GM23248 (cell line): ENCODE measurements at regions not wholly inside any gene's neighbourhood (a gene's known extent, or its start where the extent isn't known, plus 50 kb on each side); places are given as distances from the start of the nearest gene placed in this dataset.

Experiments used
- DNase-seq: peaks from one replicate; pipeline ENCODE4 v3.0.0-alpha.2; 2015
- H2AFZ ChIP-seq: fragments of 200-600 bp; sonication (generic); 2 replicates; pipeline ENCODE4 v1.6.1; 2016; ENCODE audit warnings: antibody characterized with exemption
- H3F3A ChIP-seq: fragments of 200-600 bp; sonication (generic); 2 replicates; pipeline ENCODE4 v1.6.1; 2016; ENCODE audit warnings: mild to moderate bottlenecking, antibody characterized with exemption, mixed run types; ENCODE audit not compliant: insufficient read depth
- H3K27ac ChIP-seq: fragments of 200-600 bp; sonication (generic); 2 replicates; pipeline ENCODE4 v1.5.1; 2016; ENCODE audit warnings: mild to moderate bottlenecking
- H3K27me3 ChIP-seq: fragments of 200-600 bp; sonication (generic); replicated peaks from 2 replicates; pipeline ENCODE4 v1.6.1; 2016; ENCODE audit warnings: mild to moderate bottlenecking; ENCODE audit not compliant: insufficient read depth
- H3K36me3 ChIP-seq: fragments of 200-600 bp; sonication (generic); 2 replicates; pipeline ENCODE4 v1.6.1; 2016; ENCODE audit warnings: low read depth, mild to moderate bottlenecking
- H3K4me1 ChIP-seq: fragments of 200-600 bp; sonication (generic); 2 replicates; pipeline ENCODE4 v1.6.1; 2016; ENCODE audit warnings: mild to moderate bottlenecking; ENCODE audit not compliant: insufficient read depth
- H3K4me2 ChIP-seq: fragments of 200-600 bp; sonication (generic); one replicate; pipeline ENCODE4 v1.6.1; 2016; ENCODE audit warnings: mild to moderate bottlenecking; ENCODE audit not compliant: unreplicated experiment
- H3K4me3 ChIP-seq: fragments of 200-600 bp; sonication (generic); 2 replicates; pipeline ENCODE4 v1.5.1; 2016; ENCODE audit warnings: mild to moderate bottlenecking
- H3K79me2 ChIP-seq: fragments of 200-600 bp; sonication (generic); 2 replicates; pipeline ENCODE4 v1.6.1; 2016; ENCODE audit warnings: mild to moderate bottlenecking; ENCODE audit not compliant: insufficient read depth
- H3K9ac ChIP-seq: fragments of 200-600 bp; sonication (generic); 2 replicates; pipeline ENCODE4 v1.6.1; 2016; ENCODE audit warnings: mild to moderate bottlenecking
- H3K9me2 ChIP-seq: fragments of 200-600 bp; sonication (generic); 2 replicates; pipeline ENCODE4 v1.6.1; 2016; ENCODE audit warnings: mixed run types, mild to moderate bottlenecking, moderate library complexity; ENCODE audit not compliant: insufficient read depth
- H3K9me3 ChIP-seq: fragments of 200-600 bp; sonication (generic); one replicate; pipeline ENCODE4 v1.6.1; 2017; ENCODE audit warnings: low read depth
- H4K20me1 ChIP-seq: fragments of 200-600 bp; sonication (generic); 2 replicates; pipeline ENCODE4 v1.6.0; 2016; ENCODE audit not compliant: insufficient read depth
- EZH2 ChIP-seq: fragments of 200-600 bp; sonication (generic); IDR thresholded peaks from 2 replicates; pipeline ENCODE4 v1.6.1; 2018; ENCODE audit warnings: antibody characterized with exemption, mild to moderate bottlenecking; ENCODE audit not compliant: insufficient read depth, poor library complexity, severe bottlenecking
- EZH2phosphoT487 ChIP-seq: fragments of 200-600 bp; sonication (generic); IDR thresholded peaks from 2 replicates; pipeline ENCODE4 v1.6.1; 2018; ENCODE audit warnings: antibody characterized with exemption, moderate library complexity, mild to moderate bottlenecking, low read depth; ENCODE audit not compliant: insufficient read depth
- WGBS, 2 experiments: methylation state at CpG; one replicate each; pipeline ENCODE4 v1.1.6; 2015 to 2017; ENCODE audit warnings: low lambda C conversion rate in 2 of 2, low coverage in 1 of 2; ENCODE audit errors: missing lambda C conversion rate in 2 of 2; 5-methylcytosine and 5-hydroxymethylcytosine counted together
- in situ Hi-C: fragments of 300-500 bp; cut with MboI; formaldehyde crosslinking; loops from 2 replicates; pipeline ENCODE4 v1.15.0; 2020

- no peak overlapping the region for H3K4me2 ChIP-seq
- H3K27me3 ChIP-seq: no peaks in the 10 kb centered on the region
- no peak for TF ChIP-seq EZH2phosphoT487
- no peak for TF ChIP-seq EZH2
- H3K4me1 ChIP-seq: no peaks in the 10 kb centered on the region
- no peaks in the 10 kb centered on the region for H3F3A ChIP-seq
- H3K9me2 ChIP-seq: no peaks in the 10 kb centered on the region
- H3K4me3 ChIP-seq: no peak overlapping the region
- 95% methylated on average over 1 of the region's 1 CpG for WGBS, 2 experiments
- no peak overlapping the region for H3K9ac ChIP-seq
- H3K36me3 ChIP-seq: no peaks in the 10 kb centered on the region
- no peaks in the 10 kb centered on the region for H3K9me3 ChIP-seq
- no peak for DNase-seq
- H3K27ac ChIP-seq: no peak overlapping the region
- H3K79me2 ChIP-seq: no peaks in the 10 kb centered on the region
- H2AFZ ChIP-seq: no peak overlapping the region
- in situ Hi-C loops: no loop called here
- no peaks in the 10 kb centered on the region for H4K20me1 ChIP-seq
Measured at GRCh38 chr10:43773736-43774135, 125.1 kb upstream of the ZNF32 start.

- Histone ChIP-seq H3K79me2 (no peaks in the 10 kb centered on the region), H3K27me3 (no peaks in the 10 kb centered on the region), H4K20me1 (no peaks in the 10 kb centered on the region), H3K4me3 (no peak overlapping the region), H3K9ac (no peak overlapping the region), H3K4me2 (no peak overlapping the region), H3K36me3 (no peaks in the 10 kb centered on the region), H2AFZ (no peak overlapping the region), H3K4me1 (no peaks in the 10 kb centered on the region), H3K27ac (no peak overlapping the region), H3K9me3 (no peaks in the 10 kb centered on the region), H3K9me2 (no peaks in the 10 kb centered on the region), H3F3A (no peaks in the 10 kb centered on the region)
- in situ Hi-C loops: no loop called here
- DNase-seq: no peak
- TF ChIP-seq EZH2 (no peak), EZH2phosphoT487 (no peak)
- WGBS, 2 experiments: 46 to 54% methylated on average over 2 of the region's 2 CpGs
Measured at GRCh38 chr10:43772171-43772570, 123.5 kb upstream of the ZNF32 start.

- DNase-seq: no peak
- TF ChIP-seq EZH2phosphoT487 (no peak), EZH2 (no peak)
- Histone ChIP-seq H3K27ac (no peak overlapping the region), H3K79me2 (no peaks in the 10 kb centered on the region), H3K4me3 (no peak overlapping the region), H3K9me3 (no peaks in the 10 kb centered on the region), H3K4me1 (no peaks in the 10 kb centered on the region), H3K9ac (no peak overlapping the region), H3K36me3 (no peaks in the 10 kb centered on the region), H2AFZ (no peak overlapping the region), H3K4me2 (no peak overlapping the region), H4K20me1 (no peaks in the 10 kb centered on the region), H3F3A (no peaks in the 10 kb centered on the region), H3K9me2 (no peaks in the 10 kb centered on the region), H3K27me3 (no peaks in the 10 kb centered on the region)
- WGBS, 2 experiments: 88 to 93% methylated on average over 2 of the region's 2 CpGs
- in situ Hi-C loops: no loop called here
Measured at GRCh38 chr10:43771675-43772074, 123.0 kb upstream of the ZNF32 start.

GRCh38 chr10:43765516-43765915 lies 116.8 kb upstream of the ZNF32 start:
- Histone ChIP-seq H4K20me1 (no peaks in the 10 kb centered on the region), H3K4me3 (no peak overlapping the region), H3K4me2 (no peak overlapping the region), H3K9ac (no peak overlapping the region), H3K27ac (no peak overlapping the region), H3K9me2 (no peaks in the 10 kb centered on the region), H3K36me3 (no peaks in the 10 kb centered on the region), H2AFZ (no peak overlapping the region), H3F3A (no peaks in the 10 kb centered on the region), H3K79me2 (no peaks in the 10 kb centered on the region), H3K27me3 (no peaks in the 10 kb centered on the region), H3K4me1 (no peaks in the 10 kb centered on the region), H3K9me3 (no peaks in the 10 kb centered on the region)
- DNase-seq: no peak
- TF ChIP-seq EZH2phosphoT487 (no peak), EZH2 (no peak)
- in situ Hi-C loops: no loop called here
- 87 to 90% methylated on average over 2 of the region's 2 CpGs for WGBS, 2 experiments

- H3K4me3 ChIP-seq: no peak overlapping the region
- TF ChIP-seq EZH2 (no peak), EZH2phosphoT487 (no peak)
- no peaks in the 10 kb centered on the region for H3K36me3 ChIP-seq
- no peaks in the 10 kb centered on the region for H3K27me3 ChIP-seq
- H3K4me1 ChIP-seq: no peaks in the 10 kb centered on the region
- H2AFZ ChIP-seq: no peak overlapping the region
- no peaks in the 10 kb centered on the region for H3K9me2 ChIP-seq
- no peaks in the 10 kb centered on the region for H3K9me3 ChIP-seq
- H3K4me2 ChIP-seq: no peak overlapping the region
- no peak overlapping the region for H3K9ac ChIP-seq
- no peak overlapping the region for H3K27ac ChIP-seq
- in situ Hi-C loops: no loop called here
- no peaks in the 10 kb centered on the region for H4K20me1 ChIP-seq
- H3K79me2 ChIP-seq: no peaks in the 10 kb centered on the region
- H3F3A ChIP-seq: no peaks in the 10 kb centered on the region
- DNase-seq: no peak
Measured at GRCh38 chr10:43763846-43764245, 115.2 kb upstream of the ZNF32 start.
